ENCODE measurements at regions not wholly inside any gene's neighbourhood (a gene's known extent, or its start where the extent isn't known, plus 50 kb on each side); places are given as distances from the start of the nearest gene placed in this dataset.

DNA sequence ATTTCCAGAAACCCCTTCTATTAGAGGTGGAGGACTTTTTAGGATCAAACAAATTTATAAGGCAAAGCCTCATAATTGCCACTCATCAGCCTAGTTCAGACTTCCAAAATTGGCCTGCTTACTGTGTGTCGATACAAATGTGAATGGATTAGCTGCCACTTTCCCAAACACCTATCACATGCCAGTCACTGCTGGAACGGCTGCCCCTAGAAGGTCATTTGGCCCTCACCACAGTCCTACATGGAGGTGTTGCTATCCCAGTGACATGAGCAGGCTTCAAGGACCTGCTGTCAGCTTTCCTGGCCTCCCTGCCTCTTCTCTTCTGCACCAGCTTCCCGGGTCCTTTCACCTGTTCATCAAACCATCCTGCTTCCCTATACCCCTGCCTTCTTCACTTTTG lies 279.2 kb upstream of the SKOR2 start:
- no peak for DNase-seq

DNA sequence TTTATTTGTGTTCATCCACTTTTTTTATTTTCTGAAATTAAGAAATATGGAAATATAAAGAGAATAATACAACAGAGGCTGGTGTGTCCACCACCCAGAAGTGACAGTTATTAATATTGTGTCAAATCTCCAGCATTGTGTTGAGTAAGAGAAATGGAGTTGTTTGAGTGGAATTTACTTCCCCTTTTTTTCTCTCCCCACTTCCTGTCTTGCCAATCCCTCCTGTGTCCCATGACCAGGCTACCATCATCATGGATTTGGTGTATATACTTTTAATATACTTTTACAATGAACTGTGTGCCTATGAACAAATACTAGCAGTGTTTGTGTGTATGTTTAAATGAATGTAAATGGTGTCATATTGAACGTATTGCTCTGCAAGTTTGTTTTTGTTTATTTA lies 276.9 kb upstream of the SKOR2 start:
- no peak for DNase-seq

DNA sequence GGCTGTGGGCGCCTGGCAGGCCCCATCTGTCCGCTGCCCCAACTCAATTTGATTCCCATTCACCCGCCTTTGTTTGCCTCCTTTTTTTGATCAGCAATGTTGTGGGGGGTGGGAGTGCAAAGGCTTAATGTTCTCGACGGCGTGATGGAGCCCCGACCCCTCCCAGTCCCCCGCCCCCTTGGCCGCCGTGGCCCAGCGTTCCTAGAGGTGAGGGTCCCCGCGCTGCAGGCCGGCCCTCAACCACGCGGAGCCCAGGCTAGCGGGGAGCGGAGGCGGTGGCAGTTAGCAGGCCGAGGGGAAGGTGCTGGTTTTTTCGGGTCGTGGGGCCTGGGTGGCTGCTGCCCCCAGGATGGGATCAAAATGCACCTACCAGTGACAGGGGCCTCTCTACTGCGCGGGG lies 274.7 kb upstream of the SKOR2 start:
- no peak for DNase-seq

DNA sequence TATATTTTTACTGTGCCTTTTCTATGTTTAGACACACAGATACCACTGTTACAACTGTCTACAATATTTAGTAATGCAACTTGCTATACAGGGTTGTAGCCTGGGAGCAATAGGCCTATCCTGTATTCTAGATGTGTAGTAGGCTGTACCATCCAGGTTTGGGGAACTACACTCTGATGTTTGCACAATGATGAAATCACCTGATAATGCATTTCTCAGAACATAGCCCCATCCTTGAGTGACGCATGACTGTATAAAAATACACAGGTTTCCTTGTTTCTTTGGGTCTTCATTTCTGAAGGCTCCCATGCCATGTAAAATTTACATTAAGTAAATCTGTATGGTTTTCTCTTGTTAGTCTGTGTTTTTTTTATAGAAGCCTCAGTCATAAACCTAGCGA lies 270.9 kb upstream of the SKOR2 start:
- DNase-seq: no peak

DNA sequence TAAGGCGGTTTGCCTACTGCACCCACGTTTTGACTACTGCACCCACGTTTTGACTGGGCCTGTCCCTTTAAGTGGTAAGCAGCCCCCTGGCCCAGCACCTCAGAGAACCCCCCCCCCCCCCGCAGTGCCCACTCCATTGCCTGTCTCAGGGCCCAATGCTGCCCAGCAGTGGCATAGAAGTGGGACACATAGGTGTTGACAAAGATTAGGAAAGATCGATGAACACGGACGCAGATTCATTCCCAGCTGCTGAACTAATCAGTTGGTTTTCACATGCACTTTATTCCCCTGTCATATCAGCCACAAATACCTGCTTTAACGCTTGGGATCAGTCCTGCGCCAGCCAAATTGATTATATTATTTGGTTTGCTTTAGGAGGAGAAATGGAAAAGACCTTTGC lies 268.8 kb upstream of the SKOR2 start:
- no peak for DNase-seq

DNA sequence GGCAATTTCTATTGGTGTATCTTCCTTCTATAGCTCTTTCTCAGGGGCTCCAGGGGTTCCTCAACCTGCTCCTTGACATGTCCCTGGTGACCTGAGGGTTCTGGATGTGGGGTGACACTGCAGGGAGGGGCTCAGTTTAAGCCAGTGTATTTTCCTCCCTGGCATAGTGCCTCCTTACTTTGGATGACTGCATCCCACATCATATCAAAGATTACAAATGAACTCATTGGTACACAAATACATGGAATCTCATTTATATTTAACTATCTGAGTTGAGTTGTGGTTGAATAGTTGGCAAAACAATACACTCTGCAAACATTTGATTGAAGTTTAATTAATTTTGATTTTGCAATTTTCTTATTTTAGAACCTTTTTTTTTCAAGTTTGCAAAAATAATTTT lies 268.2 kb upstream of the SKOR2 start:
- DNase-seq: no peak

DNA sequence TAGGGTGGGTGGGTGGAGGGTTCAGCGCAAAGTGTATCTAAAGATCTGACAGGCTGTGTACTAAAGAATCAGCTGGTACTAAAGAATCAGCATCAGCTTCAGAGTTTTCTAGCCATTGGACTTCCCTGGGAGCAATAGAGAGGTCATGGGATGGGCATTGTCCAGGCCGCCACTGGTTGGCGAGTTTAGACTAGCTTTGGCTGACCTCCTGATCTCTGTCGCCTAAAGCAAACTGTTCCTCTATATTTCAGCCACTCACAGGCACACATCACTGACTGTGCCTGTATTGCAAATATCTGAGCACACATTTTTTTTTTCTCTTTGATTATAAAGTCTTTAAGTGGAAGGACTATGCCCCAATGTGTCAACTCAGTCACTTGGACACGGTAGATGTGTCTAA lies 267.8 kb upstream of the SKOR2 start:
- no peak for DNase-seq

DNA sequence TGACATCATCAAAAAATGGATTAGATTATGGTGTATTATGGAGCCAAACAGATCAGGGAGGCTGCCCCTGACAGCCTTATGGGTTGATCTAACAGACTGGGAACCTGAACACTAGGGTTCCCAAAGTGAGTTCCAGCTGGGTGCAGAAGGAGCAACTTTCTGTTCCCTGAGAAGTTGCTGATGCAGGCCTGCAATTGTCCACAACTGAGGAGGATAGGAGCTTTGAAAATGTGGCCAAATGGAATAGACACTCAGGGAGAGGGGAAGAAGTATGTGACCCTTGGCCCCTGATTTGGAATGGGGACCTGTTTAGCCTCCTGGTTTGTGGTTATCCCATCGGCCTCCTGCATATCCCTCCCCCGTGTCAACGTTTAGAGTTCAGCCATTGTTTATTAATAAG lies 262.2 kb upstream of the SKOR2 start:
- no peak for DNase-seq

DNA sequence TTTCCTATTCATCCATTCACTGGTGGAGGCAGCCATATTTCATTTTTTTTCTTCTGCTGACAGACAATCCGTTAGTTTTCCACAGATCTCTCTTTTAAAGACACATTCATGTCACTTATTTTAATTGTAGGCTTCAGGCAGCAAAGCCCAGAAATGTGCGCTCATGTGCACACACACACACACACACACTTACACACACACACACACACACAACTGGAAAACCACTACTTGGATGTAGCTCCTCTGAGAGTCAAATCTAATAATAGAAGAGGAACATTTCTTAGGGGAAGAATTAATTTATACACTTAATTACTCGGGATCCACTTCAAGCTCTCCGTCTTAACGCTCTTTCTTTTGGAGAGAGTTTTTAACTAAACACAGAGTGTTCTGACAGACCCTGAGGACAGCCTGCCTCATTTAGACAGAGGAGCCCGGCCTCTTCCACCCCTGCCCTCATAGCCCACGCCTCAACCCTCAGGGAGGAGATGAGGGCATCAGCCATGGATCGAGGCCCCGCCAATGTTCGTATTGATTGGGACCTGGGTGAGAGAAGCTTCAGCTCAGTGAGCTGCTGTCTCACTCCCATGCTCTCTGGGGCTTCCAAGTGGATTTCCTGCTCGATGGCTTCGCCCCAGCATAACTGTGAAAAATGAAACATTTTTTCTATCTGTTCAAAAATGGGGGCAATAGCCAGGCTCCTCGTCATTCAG lies 261.4 kb upstream of the SKOR2 start:
- DNase-seq: no peak

DNA sequence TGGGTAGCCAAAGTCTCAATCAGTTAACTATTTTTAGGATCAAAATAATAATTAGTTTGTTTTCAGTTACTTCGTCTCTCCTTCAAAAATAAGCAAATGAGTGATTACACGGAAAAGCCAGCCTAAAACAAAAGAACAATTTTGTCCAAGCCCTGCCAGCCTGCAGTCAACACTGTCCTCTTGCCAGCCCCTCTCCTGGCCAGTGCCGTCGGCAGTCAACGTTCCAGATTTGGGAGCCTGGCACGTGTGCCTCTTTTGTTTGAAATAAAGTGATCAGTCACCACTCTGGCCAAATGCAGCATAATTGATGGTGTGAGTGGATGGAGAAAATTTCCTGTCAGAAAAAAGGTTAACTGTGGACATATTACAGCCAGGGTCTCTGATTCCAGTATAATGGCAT lies 260.6 kb upstream of the SKOR2 start:
- no peak for DNase-seq

DNA sequence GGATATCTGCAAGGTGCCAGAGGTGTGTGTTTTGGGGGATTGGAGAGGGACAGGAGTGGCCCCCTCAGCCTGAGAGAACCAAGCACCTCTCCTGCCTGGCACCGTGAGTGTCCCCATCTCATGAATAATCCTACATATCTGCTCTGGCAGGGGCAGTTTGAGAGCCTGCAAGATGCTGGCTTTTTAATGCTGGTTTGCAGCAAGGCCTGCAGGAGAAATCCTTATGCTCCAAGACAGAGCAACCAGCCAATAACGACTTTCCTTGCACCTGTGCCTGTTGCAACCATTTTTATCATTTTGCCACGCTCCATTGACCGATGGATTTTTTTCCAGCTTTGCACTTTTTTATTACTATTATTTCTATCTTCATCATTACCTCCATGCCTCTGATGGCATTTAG lies 259.4 kb upstream of the SKOR2 start:
- DNase-seq: no peak

DNA sequence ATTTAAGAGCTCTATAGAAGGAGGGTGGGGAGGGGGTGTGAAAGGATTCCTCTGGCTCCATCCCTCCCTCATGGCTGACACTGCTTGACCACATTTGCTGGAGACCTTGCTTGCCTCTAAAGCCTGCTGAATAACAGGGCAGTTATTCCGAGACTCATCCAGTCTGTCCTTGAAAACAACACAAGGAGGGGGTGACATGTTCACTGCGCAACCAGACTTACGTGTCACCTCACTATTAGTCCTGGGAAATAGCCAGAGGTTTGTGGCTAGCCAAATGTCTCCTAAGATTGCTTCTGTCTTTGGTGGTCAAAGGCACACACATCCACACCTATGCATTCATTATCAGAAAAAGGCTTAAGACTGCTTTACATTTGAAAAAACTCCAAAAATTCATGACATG lies 256.2 kb upstream of the SKOR2 start:
- no peak for DNase-seq

DNA sequence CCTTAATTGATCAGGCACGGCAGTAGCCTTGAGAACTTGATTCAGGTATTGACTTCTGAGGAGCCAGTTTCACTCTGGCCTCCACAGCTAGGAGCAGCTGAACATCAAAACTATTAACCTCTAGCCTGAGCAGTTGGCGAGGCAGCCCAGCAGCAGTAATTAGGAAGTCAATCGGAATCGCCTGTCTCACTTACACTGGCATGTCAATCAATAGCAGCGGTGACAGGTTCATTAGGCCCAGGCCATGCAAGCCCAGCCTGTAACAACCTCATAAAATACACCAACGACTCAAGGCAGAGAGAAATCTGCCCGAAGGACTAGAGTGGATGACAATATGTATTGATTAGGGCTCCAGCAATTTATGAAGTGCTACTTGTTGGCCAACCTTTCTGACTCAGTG lies 255.4 kb upstream of the SKOR2 start:
- no peak for DNase-seq

DNA sequence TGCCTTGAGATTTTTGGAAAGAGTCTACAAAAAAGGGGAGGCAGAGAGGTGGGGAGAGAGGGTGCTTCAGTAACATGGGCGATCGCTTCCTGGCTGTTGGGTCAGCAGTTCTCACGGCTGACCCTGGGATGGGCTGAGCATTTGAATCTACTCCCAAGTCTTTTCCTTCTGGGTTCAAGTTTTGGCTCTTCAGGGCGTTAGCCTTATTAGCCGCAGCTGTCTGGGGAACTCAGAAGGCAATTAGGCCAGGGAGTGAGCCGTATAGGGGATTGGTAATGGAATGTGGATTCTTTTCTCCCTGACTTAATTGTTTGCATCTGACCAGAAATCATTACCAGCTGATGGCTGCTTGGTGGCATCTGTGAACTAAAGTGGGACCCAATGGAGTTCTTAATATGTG lies 250.5 kb upstream of the SKOR2 start:
- DNase-seq: no peak

DNA sequence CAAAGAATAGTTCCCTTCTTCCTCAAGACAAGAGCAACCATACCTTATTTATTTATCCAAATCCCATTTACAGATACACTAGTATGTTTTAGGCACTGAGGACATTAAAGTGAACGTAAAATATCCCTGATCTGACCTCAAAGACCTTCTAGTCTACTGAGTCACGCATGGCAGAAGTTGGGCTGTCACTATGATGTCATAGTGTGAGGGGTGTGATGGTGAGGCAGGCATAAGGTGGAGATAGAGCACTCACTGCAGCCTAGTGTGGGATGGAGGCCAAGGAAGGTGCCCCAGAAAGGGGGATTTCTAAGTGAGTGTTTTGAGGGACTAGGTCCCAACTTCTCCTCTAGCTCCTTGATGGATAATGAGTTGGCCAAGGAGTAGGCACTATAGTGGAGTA lies 249.5 kb upstream of the SKOR2 start:
- no peak for DNase-seq

DNA sequence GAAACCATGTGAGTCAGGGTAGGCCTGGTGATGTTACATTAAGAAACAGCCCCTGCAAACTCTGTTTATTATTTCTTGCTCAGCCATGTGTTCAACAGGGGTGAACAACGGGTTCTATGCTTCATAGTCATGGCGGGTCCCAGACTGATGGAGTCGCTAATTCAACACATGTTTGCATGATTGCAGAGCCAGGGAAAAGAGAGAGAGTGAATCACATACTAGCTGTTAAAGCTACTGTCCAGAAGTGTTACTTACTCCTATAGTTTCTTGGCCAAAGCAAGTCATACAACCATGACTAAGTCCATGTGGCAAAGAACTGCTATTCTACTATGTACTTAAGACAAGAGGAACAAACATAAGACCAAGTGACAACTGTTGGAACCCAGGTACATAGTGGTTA lies 241.2 kb upstream of the SKOR2 start:
- no peak for DNase-seq

DNA sequence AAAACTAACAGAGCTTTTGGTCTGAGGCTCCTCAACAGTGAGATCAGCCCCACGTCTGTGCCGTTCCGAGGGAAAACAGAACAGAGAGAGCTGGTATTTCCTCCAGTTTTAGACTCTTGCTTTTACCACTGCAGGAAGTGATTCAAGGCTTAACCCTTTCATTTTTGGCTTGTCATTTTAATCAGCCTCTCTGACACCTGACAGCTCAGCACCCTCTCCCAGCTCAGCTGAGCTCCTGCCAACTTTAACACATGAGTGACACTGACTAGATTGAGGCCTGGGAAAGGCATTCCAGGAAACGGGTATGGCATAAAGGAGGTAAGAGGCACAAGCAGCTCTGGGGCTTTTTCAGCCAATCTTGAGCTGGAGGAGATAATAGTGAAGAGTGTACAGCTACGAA lies 239.4 kb upstream of the SKOR2 start:
- peak; percentile 2 for DNase-seq

DNA sequence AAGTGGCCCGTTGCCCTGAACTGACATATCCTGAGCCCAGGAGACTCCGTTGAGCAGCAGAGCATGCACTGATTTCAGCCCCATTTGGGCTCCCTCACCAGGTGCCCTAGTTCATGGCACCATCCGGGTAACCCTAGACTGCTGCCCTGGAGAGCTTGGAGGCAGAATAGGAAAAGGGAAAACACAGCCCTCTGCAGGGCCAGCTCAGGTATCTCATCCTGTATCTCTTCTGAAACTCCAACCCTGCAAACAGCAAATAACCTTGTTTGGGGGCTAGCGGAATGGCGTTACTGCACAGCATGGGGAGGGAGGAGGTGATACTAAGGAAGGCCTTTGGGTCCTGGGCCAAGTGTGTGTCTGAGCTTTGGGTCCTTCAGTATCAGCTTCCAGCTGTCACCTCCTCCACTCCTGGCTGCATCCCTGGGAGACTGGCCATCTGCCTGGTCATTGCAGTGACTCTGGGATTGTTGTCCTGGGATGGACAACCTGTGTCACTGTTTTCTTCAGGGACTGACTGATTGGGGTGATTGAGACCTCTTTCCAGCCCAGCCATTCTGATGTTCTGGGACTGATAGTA lies 233.8 kb upstream of the SKOR2 start:
- DNase-seq: no peak

DNA sequence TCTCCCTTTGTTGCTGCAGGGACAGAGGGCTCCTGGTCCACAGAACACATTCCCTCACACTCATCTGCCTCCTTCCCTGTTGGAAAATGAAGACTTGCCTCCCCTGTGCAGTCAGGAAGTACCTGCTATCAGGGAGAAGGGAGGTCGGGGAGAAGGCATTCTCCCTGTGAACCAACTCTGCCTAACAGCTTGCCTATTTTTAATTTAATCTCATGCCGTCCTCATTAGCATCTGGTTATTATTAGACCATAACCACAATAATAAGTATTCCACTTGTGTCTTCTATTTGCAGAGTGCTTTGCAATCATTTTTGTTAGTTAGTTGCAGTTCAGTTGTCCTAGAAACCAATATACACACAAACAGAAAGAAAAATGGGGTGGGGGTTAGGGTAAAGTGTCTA lies 232.6 kb upstream of the SKOR2 start:
- no peak for DNase-seq

DNA sequence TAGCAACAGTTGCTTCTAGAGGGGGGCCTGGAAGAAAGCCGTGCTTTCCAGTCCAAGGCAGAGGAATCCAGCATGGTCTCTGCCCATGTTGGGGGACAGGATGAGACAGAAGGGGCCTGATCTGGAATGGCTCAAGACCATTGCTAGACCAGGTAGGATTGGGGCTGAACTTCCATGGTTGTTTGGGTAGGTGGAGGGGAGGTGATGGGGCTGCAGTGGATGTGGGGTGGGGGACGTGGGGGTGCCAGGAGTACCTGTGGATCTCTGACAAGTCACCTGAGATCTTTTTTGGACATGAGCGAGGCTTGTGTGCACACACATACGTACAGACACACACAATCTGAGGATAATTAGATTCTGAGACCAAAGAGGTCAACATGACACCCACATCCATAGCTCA lies 228.7 kb upstream of the SKOR2 start:
- no peak for DNase-seq

DNA sequence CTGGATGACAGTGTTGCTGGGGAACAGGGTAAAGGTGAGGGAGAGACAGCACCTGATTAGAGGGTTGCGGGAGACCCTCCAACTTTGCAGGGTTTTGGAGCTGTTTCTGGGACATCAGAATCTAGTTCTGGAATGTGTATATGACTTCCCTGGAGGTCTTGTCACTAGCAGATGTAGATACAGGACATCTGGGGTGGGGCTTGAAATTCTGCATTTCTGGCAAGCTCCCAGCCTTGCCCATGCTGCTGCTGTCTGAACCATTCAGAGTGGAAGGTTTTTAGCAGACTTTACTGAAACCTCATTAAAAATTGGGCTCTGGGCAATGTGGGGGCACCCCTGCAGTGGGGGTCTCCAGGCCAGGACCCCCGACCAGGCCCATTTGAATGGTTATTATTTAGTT lies 220.3 kb upstream of the SKOR2 start:
- no peak for DNase-seq

DNA sequence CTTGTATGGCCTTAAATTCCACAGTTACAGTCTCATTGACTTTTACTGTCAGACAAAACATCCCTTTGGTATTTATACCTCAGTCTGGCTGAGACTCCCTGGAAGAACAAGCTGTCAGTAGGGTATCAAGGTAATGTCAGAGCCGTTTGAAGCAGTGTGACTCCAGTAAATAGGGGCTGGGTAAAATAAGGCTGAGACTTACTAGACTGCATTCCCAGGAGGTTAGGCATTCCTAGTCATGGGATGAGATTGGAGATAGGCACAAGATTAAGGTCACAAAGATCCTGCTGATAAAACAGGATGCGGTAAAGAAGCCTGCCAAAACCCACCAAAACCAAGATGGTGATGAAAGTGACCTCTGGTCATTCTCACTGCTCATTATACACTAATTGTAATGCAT lies 219.5 kb upstream of the SKOR2 start:
- DNase-seq: no peak

DNA sequence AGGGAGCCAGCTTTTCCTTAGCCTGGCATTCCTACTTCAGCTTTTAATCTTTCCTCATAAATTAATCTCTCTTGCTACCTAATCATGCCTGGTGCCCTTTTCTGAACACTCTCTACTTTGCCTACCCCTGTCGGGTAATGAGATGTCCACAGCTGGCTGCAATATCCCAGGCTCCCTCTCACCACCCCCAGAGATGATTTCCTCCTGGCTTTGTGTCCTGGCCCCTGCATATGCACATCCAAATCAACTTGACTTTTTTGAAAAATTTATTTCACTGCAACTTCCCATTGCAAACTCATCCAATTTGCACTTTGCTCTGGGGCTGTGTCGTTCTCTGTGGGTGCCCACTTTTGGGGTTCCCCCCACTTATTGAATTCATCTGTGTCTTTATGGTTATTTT lies 218.1 kb upstream of the SKOR2 start:
- no peak for DNase-seq

DNA sequence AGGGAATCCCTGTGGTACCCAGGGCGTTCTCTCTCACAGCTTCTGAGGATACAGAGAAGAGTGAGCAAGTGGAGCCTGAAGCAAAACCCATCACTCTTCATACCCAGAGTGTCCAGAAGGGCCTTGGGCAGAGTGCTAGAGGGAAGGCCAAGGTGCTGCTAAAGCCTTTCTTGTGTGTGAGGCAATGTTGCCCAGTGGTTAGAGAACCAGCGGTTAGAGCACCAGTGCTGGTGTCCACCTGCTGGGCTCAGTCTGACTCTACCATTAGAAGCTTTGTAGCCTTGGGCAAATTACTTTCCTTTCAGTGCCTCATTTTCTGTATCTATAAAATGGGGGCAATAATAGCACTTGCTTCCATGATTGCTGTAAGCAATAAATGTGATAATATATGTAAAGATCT lies 210.5 kb upstream of the SKOR2 start:
- no peak for DNase-seq

DNA sequence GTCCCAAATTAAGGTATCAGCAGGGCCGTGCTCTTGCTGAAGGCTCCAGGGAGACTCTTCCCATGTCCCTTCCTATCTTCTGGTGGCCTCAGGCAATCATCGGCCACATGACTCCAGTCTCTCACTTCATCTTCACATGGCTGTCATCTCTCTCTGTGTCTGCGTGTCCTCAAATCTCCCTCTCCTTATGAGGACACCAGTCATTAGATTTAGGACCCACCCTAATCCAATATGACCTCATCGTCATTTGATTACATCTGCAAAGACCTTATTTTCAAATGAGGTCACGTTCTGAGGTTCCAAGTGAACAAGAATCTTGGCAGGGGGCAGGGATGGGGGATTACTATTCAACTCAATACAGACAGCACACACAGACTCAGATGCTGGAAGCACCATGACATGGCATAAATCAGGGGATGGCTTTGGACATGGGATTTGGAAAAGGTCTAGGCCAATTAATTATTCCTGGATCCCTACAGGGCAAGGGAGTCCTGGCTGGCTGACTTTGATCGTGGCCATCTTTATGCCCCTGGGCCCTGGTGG lies 210.0 kb upstream of the SKOR2 start:
- DNase-seq: no peak

Measured in fibroblast of skin of back (primary cell).